Fibroblast of pulmonary artery (primary cell): ENCODE measurements at regions not wholly inside any gene's neighbourhood (a gene's known extent, or its start where the extent isn't known, plus 50 kb on each side); places are given as distances from the start of the nearest gene placed in this dataset.

Experiments used
- DNase-seq: peaks from one replicate; pipeline ENCODE4 v3.0.0-alpha.2; 2010; ENCODE audit warnings: low read depth
- H3K4me3 ChIP-seq: replicated peaks from 2 replicates; pipeline ENCODE4 v1.5.1; 2011; ENCODE audit warnings: low read depth, mild to moderate bottlenecking, control low read depth, low read length, moderate library complexity
- CTCF ChIP-seq: IDR thresholded peaks from 2 replicates; pipeline ENCODE4 v1.5.1; 2011; ENCODE audit warnings: mild to moderate bottlenecking, control low read depth, low read length, inconsistent platforms; ENCODE audit errors: missing control alignments

GRCh38 chr5:167280111-167280510, 1011.3 kb upstream of the WWC1 start:
- no peak for DNase-seq
- no peak overlapping the region for H3K4me3 ChIP-seq
- no peak for TF ChIP-seq CTCF

GRCh38 chr5:167281925-167282324, 1009.5 kb upstream of the WWC1 start:
- no peak for TF ChIP-seq CTCF
- no peak overlapping the region for H3K4me3 ChIP-seq
- no peak for DNase-seq

- DNase-seq: no peak
- H3K4me3 ChIP-seq: no peak overlapping the region
- no peak for TF ChIP-seq CTCF
Observed at GRCh38 chr5:167283691-167284090, 1007.8 kb upstream of the WWC1 start.

GRCh38 chr5:167284222-167284890, 1007.1 kb upstream of the WWC1 start:
- DNase-seq: peak; percentile 11
- no peak overlapping the region for H3K4me3 ChIP-seq
- no peak for TF ChIP-seq CTCF

- H3K4me3 ChIP-seq: no peak overlapping the region
- no peak for TF ChIP-seq CTCF
- DNase-seq: no peak
Observed at GRCh38 chr5:167285591-167285990, 1005.9 kb upstream of the WWC1 start.

- no peak for DNase-seq
- no peak overlapping the region for H3K4me3 ChIP-seq
- TF ChIP-seq CTCF: no peak
Observed at GRCh38 chr5:167286891-167287290, 1004.6 kb upstream of the WWC1 start.

GRCh38 chr5:167290478-167290877, 1001.0 kb upstream of the WWC1 start:
- TF ChIP-seq CTCF: no peak
- no peak for DNase-seq
- H3K4me3 ChIP-seq: no peak overlapping the region
